ENCODE measurements at regions not wholly inside any gene's neighbourhood (a gene's known extent, or its start where the extent isn't known, plus 50 kb on each side); places are given as distances from the start of the nearest gene placed in this dataset.

DNA sequence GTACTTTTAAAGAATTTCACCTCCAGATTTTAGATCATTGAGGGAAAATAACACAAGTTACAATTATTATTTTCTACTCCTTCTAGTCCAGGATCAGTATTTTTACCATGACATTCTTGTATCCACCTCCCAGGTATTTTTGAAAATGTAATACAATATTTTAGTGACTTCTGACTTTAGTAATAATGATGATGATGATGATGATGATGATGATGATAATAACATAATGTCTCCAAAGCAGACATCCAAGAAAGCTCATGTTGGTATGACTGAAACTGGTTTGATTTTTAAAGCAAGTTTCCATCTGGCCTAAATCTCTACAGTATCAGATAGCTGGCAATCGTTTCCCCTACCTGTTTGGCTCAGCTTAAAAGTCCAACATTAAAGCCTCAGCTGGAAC is 140.0 kb upstream of the GULP1 start:
- H3K27me3 Mint-ChIP-seq (ENCODE audit: low read depth in 3 of 3): no peaks in the 10 kb centered on the region
- TF ChIP-seq, protein P1, sequence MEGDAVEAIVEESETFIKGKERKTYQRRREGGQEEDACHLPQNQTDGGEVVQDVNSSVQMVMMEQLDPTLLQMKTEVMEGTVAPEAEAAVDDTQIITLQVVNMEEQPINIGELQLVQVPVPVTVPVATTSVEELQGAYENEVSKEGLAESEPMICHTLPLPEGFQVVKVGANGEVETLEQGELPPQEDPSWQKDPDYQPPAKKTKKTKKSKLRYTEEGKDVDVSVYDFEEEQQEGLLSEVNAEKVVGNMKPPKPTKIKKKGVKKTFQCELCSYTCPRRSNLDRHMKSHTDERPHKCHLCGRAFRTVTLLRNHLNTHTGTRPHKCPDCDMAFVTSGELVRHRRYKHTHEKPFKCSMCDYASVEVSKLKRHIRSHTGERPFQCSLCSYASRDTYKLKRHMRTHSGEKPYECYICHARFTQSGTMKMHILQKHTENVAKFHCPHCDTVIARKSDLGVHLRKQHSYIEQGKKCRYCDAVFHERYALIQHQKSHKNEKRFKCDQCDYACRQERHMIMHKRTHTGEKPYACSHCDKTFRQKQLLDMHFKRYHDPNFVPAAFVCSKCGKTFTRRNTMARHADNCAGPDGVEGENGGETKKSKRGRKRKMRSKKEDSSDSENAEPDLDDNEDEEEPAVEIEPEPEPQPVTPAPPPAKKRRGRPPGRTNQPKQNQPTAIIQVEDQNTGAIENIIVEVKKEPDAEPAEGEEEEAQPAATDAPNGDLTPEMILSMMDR (IDR thresholded peaks at IDR 0.05): no peak
- H3K9ac ChIP-seq (ENCODE audit: insufficient read depth, low read length, poor library complexity, severe bottlenecking): no peak overlapping the region
- H2AFZ ChIP-seq (ENCODE audit: insufficient read depth, low read depth, low read length, poor library complexity, severe bottlenecking): no peak overlapping the region
- H3K4me2 ChIP-seq (replicated peaks; ENCODE audit: extremely low read depth, low read length, poor library complexity, severe bottlenecking): no peak overlapping the region
- H3K4me1 Mint-ChIP-seq: no peaks in the 10 kb centered on the region
- no peaks in the 10 kb centered on the region for H3K36me3 Mint-ChIP-seq
- no peaks in the 10 kb centered on the region for H3K36me3 ChIP-seq (replicated peaks in 1 of 2; ENCODE audit: control insufficient read depth in 1 of 2, insufficient read depth in 2 of 2, low read length in 2 of 2)
- no peak for DNase-seq
- no peak overlapping the region for H3K27ac Mint-ChIP-seq
- H3K27me3 ChIP-seq (ENCODE audit: control insufficient read depth in 2 of 2, insufficient read depth in 2 of 2, low read length in 2 of 2): no peaks in the 10 kb centered on the region
- no peak overlapping the region for H3K27ac ChIP-seq (ENCODE audit: low read depth in 1 of 2, low read length in 2 of 2)
- peaks cover 0 to 10% (median 3%) of the 10 kb centered on the region in 7 donors for H3K9me3 Mint-ChIP-seq
- H3K9me3 ChIP-seq (replicated peaks in 1 of 2; ENCODE audit: control insufficient read depth in 1 of 2, insufficient read depth in 1 of 2, low read length in 2 of 2): no peaks in the 10 kb centered on the region
- H3K4me1 ChIP-seq (ENCODE audit: control insufficient read depth in 1 of 2, insufficient read depth in 2 of 2, low read length in 2 of 2): no peaks in the 10 kb centered on the region
- 60% methylated on average over 1 of the region's 1 CpG for WGBS (ENCODE audit: insufficient coverage)
- no peak overlapping the region for H3K4me3 Mint-ChIP-seq
- no peaks in the 10 kb centered on the region for H4K20me1 ChIP-seq (ENCODE audit: insufficient read depth, low read length)
- intact Hi-C loops (cut with micrococcal nuclease): no loop called here
- no peaks in the 10 kb centered on the region for H3K79me2 ChIP-seq (ENCODE audit: insufficient read depth, low read length)
- no peak overlapping the region for H3K4me3 ChIP-seq (replicated peaks in 1 of 3; ENCODE audit: low read depth in 2 of 3, low read length in 3 of 3)

DNA sequence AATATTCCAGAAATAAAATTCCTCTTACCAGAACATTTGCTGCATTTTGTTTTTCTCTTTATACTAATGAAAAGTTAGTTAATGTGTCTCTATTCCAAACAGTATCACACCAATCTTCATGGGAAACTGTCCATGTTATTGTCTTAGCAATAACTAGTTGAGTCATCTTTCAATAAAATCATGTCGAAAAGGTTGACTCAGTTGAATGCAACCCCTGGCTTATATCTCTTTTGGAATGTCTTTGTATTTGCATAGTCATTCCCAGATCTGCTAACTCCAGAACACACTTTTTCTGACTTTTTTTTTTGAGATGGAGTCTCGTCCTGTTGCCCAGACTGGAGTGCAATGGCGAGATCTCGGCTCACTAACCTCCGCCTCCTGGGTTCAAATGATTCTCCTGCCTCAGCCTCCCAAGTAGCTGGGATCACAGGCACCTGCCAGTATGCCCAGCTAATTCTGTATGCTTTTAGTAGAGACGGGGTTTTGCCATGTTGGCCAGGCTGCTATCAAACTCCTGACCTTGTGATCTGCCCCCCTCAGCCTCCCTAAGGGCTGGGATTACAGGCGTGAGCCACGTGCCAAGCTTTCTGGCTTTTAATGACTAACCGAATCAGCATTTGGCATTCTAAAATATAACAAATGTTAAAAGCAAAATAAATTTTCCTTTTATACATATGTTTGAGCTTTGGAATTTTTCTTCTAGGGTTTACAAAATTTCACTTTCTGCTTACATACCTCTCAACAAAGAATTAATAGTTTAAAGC is 133.2 kb upstream of the GULP1 start:
- no peaks in the 10 kb centered on the region for H3K9me3 ChIP-seq (replicated peaks in 1 of 2; ENCODE audit: control insufficient read depth in 1 of 2, insufficient read depth in 1 of 2, low read length in 2 of 2)
- no peaks in the 10 kb centered on the region for H3K27me3 ChIP-seq (ENCODE audit: control insufficient read depth in 2 of 2, insufficient read depth in 2 of 2, low read length in 2 of 2)
- TF ChIP-seq, protein P1 (IDR thresholded peaks at IDR 0.05): no peak
- H3K36me3 Mint-ChIP-seq: no peaks in the 10 kb centered on the region
- H3K27ac Mint-ChIP-seq: no peak overlapping the region
- no peak overlapping the region for H3K27ac ChIP-seq (ENCODE audit: low read depth in 1 of 2, low read length in 2 of 2)
- no peak overlapping the region for H2AFZ ChIP-seq (ENCODE audit: insufficient read depth, low read depth, low read length, poor library complexity, severe bottlenecking)
- no peaks in the 10 kb centered on the region for H3K4me1 ChIP-seq (ENCODE audit: control insufficient read depth in 1 of 2, insufficient read depth in 2 of 2, low read length in 2 of 2)
- 96% methylated on average over 5 of the region's 9 CpGs for WGBS (ENCODE audit: insufficient coverage)
- H3K27me3 Mint-ChIP-seq (ENCODE audit: low read depth in 3 of 3): peaks cover 0 to 2% (median 0%) of the 10 kb centered on the region in 3 donors
- no peak for DNase-seq
- no peak overlapping the region for H3K4me2 ChIP-seq (replicated peaks; ENCODE audit: extremely low read depth, low read length, poor library complexity, severe bottlenecking)
- no peak overlapping the region for H3K4me3 Mint-ChIP-seq
- no peak overlapping the region for H3K4me3 ChIP-seq (replicated peaks in 1 of 3; ENCODE audit: low read depth in 2 of 3, low read length in 3 of 3)
- no peaks in the 10 kb centered on the region for H3K36me3 ChIP-seq (replicated peaks in 1 of 2; ENCODE audit: control insufficient read depth in 1 of 2, insufficient read depth in 2 of 2, low read length in 2 of 2)
- no peak overlapping the region for H3K9ac ChIP-seq (ENCODE audit: insufficient read depth, low read length, poor library complexity, severe bottlenecking)
- no peaks in the 10 kb centered on the region for H4K20me1 ChIP-seq (ENCODE audit: insufficient read depth, low read length)
- no peaks in the 10 kb centered on the region for H3K4me1 Mint-ChIP-seq
- no peaks in the 10 kb centered on the region for H3K79me2 ChIP-seq (ENCODE audit: insufficient read depth, low read length)
- intact Hi-C loops (cut with micrococcal nuclease): no loop called here
- peaks cover 0 to 10% (median 3%) of the 10 kb centered on the region in 7 donors for H3K9me3 Mint-ChIP-seq

Measured in CD14-positive monocyte (primary cell).